Suprapubic skin (tissue), 4 donors: ENCODE measurements at regions not wholly inside any gene's neighbourhood (a gene's known extent, or its start where the extent isn't known, plus 50 kb on each side); places are given as distances from the start of the nearest gene placed in this dataset.

Experiments
- CTCF ChIP-seq, 2 donors: fragments of 200-600 bp in 1 of 2; fragments of 450-650 bp in 1 of 2; sonication (generic) in 1 of 2; IDR thresholded peaks; one replicate each; pipeline ENCODE4 v1.5.1; 2016 to 2019; ENCODE audit warnings: antibody characterized with exemption in 2 of 2, mild to moderate bottlenecking in 1 of 2, moderate library complexity in 1 of 2
- POLR2A ChIP-seq, 2 donors: fragments of 450-650 bp; IDR thresholded peaks; one replicate each; pipeline ENCODE4 v1.6.1; 2017; ENCODE audit warnings: antibody characterized with exemption in 2 of 2, mild to moderate bottlenecking in 2 of 2, moderate library complexity in 2 of 2
- POLR2AphosphoS5 ChIP-seq, 3 donors: sonication (generic); formaldehyde crosslinking; IDR thresholded peaks; one replicate each; pipeline ENCODE4 v1.6.1; 2017; ENCODE audit warnings: antibody characterized with exemption in 3 of 3

- no peak for TF ChIP-seq CTCF (IDR thresholded peaks at IDR 0.05)
- no peak for TF ChIP-seq POLR2AphosphoS5 (IDR thresholded peaks at IDR 0.05)
- TF ChIP-seq POLR2A (IDR thresholded peaks at IDR 0.05): no peak
Measured at GRCh38 chr6:1096967-1097765, 214.7 kb upstream of the FOXQ1 start.
